B cell (primary cell): ENCODE measurements at regions not wholly inside any gene's neighbourhood (a gene's known extent, or its start where the extent isn't known, plus 50 kb on each side); places are given as distances from the start of the nearest gene placed in this dataset.

Source experiments
- ATAC-seq: fragments of 200-7000 bp; cut with Tn5 transposase; one replicate; pipeline ENCODE4 v1.10.0; 2021; ENCODE audit warnings: low read depth, mild to moderate bottlenecking, moderate number of reproducible peaks, moderate library complexity
- CTCF ChIA-PET: fragments of 350-600 bp; sonication (Branson Sonifier 250); formaldehyde crosslinking; loops from one replicate; lab custom pipeline; 2021; ENCODE audit warnings: antibody characterized with exemption, inconsistent platforms; lab: Charles Lee
- POLR2A ChIA-PET: fragments of 350-600 bp; sonication (Branson Sonifier 250); formaldehyde crosslinking; loops from one replicate; lab custom pipeline; 2021; ENCODE audit warnings: antibody characterized with exemption; lab: Charles Lee
- DNase-seq: peaks from one replicate; pipeline ENCODE4 v3.0.0; 2013
- H2AFZ ChIP-seq: 2 replicates; pipeline ENCODE4 v1.6.1; 2012; ENCODE audit warnings: mild to moderate bottlenecking, low read depth, low read length; ENCODE audit not compliant: insufficient read depth, poor library complexity, severe bottlenecking
- H3K27ac ChIP-seq, 2 donors: 1 replicate in 1 of 2; 2 replicates in 1 of 2; pipeline ENCODE4 v1.5.1; 2012 to 2013; ENCODE audit warnings: low read length in 2 of 2, mild to moderate bottlenecking in 2 of 2, moderate library complexity in 1 of 2
- H3K27me3 ChIP-seq, 4 experiments: fragments of 200-600 bp in 1 of 4; sonication (generic) in 1 of 4; replicated peaks in 1 of 4; 1 replicate in 2 of 4; 2 replicates in 2 of 4; pipeline versions ENCODE4 v1.6.1 to v1.7.0; 2013 to 2016; ENCODE audit warnings: low read length in 3 of 4, mild to moderate bottlenecking in 2 of 4, mixed read lengths in 1 of 4, moderate library complexity in 1 of 4; ENCODE audit not compliant: insufficient read depth in 4 of 4, control insufficient read depth in 3 of 4; ENCODE audit errors: control extremely low read depth in 1 of 4
- H3K36me3 ChIP-seq, 2 experiments: replicated peaks in 1 of 2; 1 replicate in 1 of 2; 2 replicates in 1 of 2; pipeline versions ENCODE4 v1.6.1 to v1.7.1; 2013; ENCODE audit warnings: low read length in 1 of 2; ENCODE audit not compliant: insufficient read depth in 2 of 2, control insufficient read depth in 1 of 2; ENCODE audit errors: control extremely low read depth in 1 of 2, extremely low read depth in 1 of 2
- H3K4me1 ChIP-seq, 2 donors: fragments of 200-600 bp in 1 of 2; sonication (generic) in 1 of 2; 1 replicate in 1 of 2; 2 replicates in 1 of 2; pipeline versions ENCODE4 v1.5.1 to v1.6.1; 2013 to 2017; ENCODE audit warnings: low read length in 2 of 2; ENCODE audit not compliant: control insufficient read depth in 2 of 2, insufficient read depth in 2 of 2
- H3K4me2 ChIP-seq: replicated peaks from 2 replicates; pipeline ENCODE3; 2012; ENCODE audit warnings: mild to moderate bottlenecking, low read depth, low read length; ENCODE audit not compliant: poor library complexity, severe bottlenecking
- H3K4me3 ChIP-seq, 5 experiments: fragments of 200-600 bp in 1 of 5; sonication (generic) in 1 of 5; 1 replicate in 3 of 5; 2 replicates in 2 of 5; pipeline versions ENCODE4 v1.5.1 to v1.7.0; 2011 to 2016; ENCODE audit warnings: low read length in 4 of 5, mild to moderate bottlenecking in 4 of 5, low read depth in 2 of 5, control low read depth in 1 of 5, moderate library complexity in 1 of 5; ENCODE audit not compliant: insufficient read depth in 1 of 5; ENCODE audit errors: control extremely low read depth in 1 of 5, extremely low read depth in 1 of 5
- H3K79me2 ChIP-seq: fragments of 200-600 bp; sonication (generic); one replicate; pipeline ENCODE4 v1.6.0; 2016; ENCODE audit warnings: low read length; ENCODE audit not compliant: control insufficient read depth, insufficient read depth
- H3K9ac ChIP-seq: fragments of 200-600 bp; sonication (generic); 2 replicates; pipeline ENCODE4 v1.6.1; 2017; ENCODE audit warnings: mild to moderate bottlenecking, low read length, moderate library complexity
- H3K9me3 ChIP-seq, 3 donors: one replicate each; pipeline versions ENCODE4 v1.6.1 to v1.7.1; 2013; ENCODE audit warnings: low read length in 2 of 3; ENCODE audit not compliant: control insufficient read depth in 2 of 3, insufficient read depth in 1 of 3; ENCODE audit errors: control extremely low read depth in 1 of 3
- H4K20me1 ChIP-seq: 2 replicates; pipeline ENCODE4 v1.6.0; 2012; ENCODE audit warnings: mild to moderate bottlenecking, low read length; ENCODE audit not compliant: insufficient read depth, control insufficient read depth, poor library complexity, severe bottlenecking
- H3K27ac Mint-ChIP-seq: one replicate; pipeline ENCODE4 v1.8.0; 2021; ENCODE audit warnings: mixed read lengths
- H3K27me3 Mint-ChIP-seq: one replicate; pipeline ENCODE4 v1.8.0; 2021; ENCODE audit warnings: mixed read lengths
- H3K4me1 Mint-ChIP-seq: one replicate; pipeline ENCODE4 v1.8.0; 2021; ENCODE audit warnings: mixed read lengths
- H3K4me3 Mint-ChIP-seq: one replicate; pipeline ENCODE4 v1.8.0; 2021; ENCODE audit warnings: mixed read lengths
- H3K9me3 Mint-ChIP-seq: one replicate; pipeline ENCODE4 v1.8.0; 2022; ENCODE audit warnings: mixed read lengths; ENCODE audit not compliant: insufficient read depth
- CTCF ChIP-seq: fragments of 200-600 bp; IDR thresholded peaks from one replicate; pipeline ENCODE4 v1.8.0; 2022; ENCODE audit warnings: antibody characterized with exemption, mild to moderate bottlenecking
- EZH2 ChIP-seq: IDR thresholded peaks from 2 replicates; pipeline ENCODE4 v1.6.1; 2012; ENCODE audit warnings: borderline replicate concordance, low read depth, mild to moderate bottlenecking, moderate library complexity, low read length; ENCODE audit not compliant: insufficient read depth, poor library complexity, severe bottlenecking
- WGBS: methylation state at CpG from one replicate; pipeline ENCODE4 v1.1.5; 2013; ENCODE audit warnings: missing lambda C conversion rate; ENCODE audit not compliant: insufficient coverage; 5-methylcytosine and 5-hydroxymethylcytosine counted together
- intact Hi-C: fragments of 100-400 bp; cut with micrococcal nuclease; formaldehyde crosslinking; loops from one replicate; pipeline ENCODE4 v1.10.0; 2022

- H3K27me3 ChIP-seq, result no peaks in the 10 kb centered on the region
- no peaks in the 10 kb centered on the region for H3K9me3 ChIP-seq
- H3K9ac ChIP-seq, result no peak overlapping the region
- POLR2A ChIA-PET, result no interaction called here
- H3K4me2 ChIP-seq, result no peak overlapping the region
- no peaks in the 10 kb centered on the region for H3K4me1 ChIP-seq
- H4K20me1 ChIP-seq, result no peaks in the 10 kb centered on the region
- Mint-ChIP-seq H3K27me3 (no peaks in the 10 kb centered on the region), H3K9me3 (no peaks in the 10 kb centered on the region), H3K4me1 (no peaks in the 10 kb centered on the region), H3K4me3 (no peak overlapping the region), H3K27ac (no peak overlapping the region)
- no peak for ATAC-seq
- intact Hi-C loops, result no loop called here
- H3K36me3 ChIP-seq, result no peaks in the 10 kb centered on the region
- TF ChIP-seq CTCF, result no peak
- TF ChIP-seq EZH2, result no peak
- no peak overlapping the region for H3K27ac ChIP-seq
- no peak overlapping the region for H3K4me3 ChIP-seq
- no peaks in the 10 kb centered on the region for H3K79me2 ChIP-seq
- no CpG with 5 or more reads among the region's 3 CpGs for WGBS
- DNase-seq, result no peak
- H2AFZ ChIP-seq, result no peak overlapping the region
- CTCF ChIA-PET, result no interaction called here
Measured at GRCh38 chr3:110066206-110066605, 728.9 kb upstream of the DPPA4 start.

GRCh38 chr3:110067527-110067926 is 730.2 kb upstream of the DPPA4 start:
- Mint-ChIP-seq H3K4me1 (no peaks in the 10 kb centered on the region), H3K9me3 (no peaks in the 10 kb centered on the region), H3K27me3 (no peaks in the 10 kb centered on the region), H3K4me3 (no peak overlapping the region), H3K27ac (no peak overlapping the region)
- Histone ChIP-seq H3K9ac (no peak overlapping the region), H3K27me3 (no peaks in the 10 kb centered on the region), H4K20me1 (no peaks in the 10 kb centered on the region), H2AFZ (no peak overlapping the region), H3K9me3 (peaks cover 0 to 6% (median 0%) of the 10 kb centered on the region in 3 donors), H3K79me2 (no peaks in the 10 kb centered on the region), H3K4me2 (no peak overlapping the region), H3K36me3 (no peaks in the 10 kb centered on the region), H3K4me1 (no peaks in the 10 kb centered on the region), H3K4me3 (no peak overlapping the region), H3K27ac (no peak overlapping the region)
- ChIA-PET CTCF (no interaction called here), POLR2A (no interaction called here)
- ATAC-seq (no peak), DNase-seq (no peak)
- WGBS, result no CpG with 5 or more reads among the region's 1 CpG
- TF ChIP-seq CTCF (no peak), EZH2 (no peak)
- intact Hi-C loops, result no loop called here
